HFFc6 (cell line): ENCODE measurements at regions not wholly inside any gene's neighbourhood (a gene's known extent, or its start where the extent isn't known, plus 50 kb on each side); places are given as distances from the start of the nearest gene placed in this dataset.

Experiments used
- DNase-seq: peaks from one replicate; pipeline ENCODE4 v3.0.0-alpha.2; 2018
- H3K27ac Mint-ChIP-seq: 2 replicates; pipeline ENCODE4 v1.8.0; 2020; ENCODE audit warnings: mild to moderate bottlenecking, mixed read lengths
- H3K27me3 Mint-ChIP-seq: 2 replicates; pipeline ENCODE4 v1.8.0; 2021; ENCODE audit warnings: mild to moderate bottlenecking, moderate library complexity, mixed read lengths; ENCODE audit not compliant: insufficient read depth
- H3K36me3 Mint-ChIP-seq: 2 replicates; pipeline ENCODE4 v1.8.0; 2021; ENCODE audit warnings: low read depth, mixed read lengths
- H3K4me1 Mint-ChIP-seq: 2 replicates; pipeline ENCODE4 v1.8.0; 2020; ENCODE audit warnings: low read depth, mixed read lengths
- H3K4me3 Mint-ChIP-seq: 2 replicates; pipeline ENCODE4 v1.8.0; 2020; ENCODE audit warnings: mild to moderate bottlenecking, moderate library complexity, mixed read lengths
- H3K9me3 Mint-ChIP-seq: 2 replicates; pipeline ENCODE4 v1.8.0; 2020; ENCODE audit warnings: mild to moderate bottlenecking, mixed read lengths
- CTCF ChIP-seq: fragments of 200-600 bp; sonication (generic); IDR thresholded peaks from 2 replicates; pipeline ENCODE4 v1.5.0; 2021; ENCODE audit warnings: antibody characterized with exemption, mild to moderate bottlenecking

GRCh38 chr16:22970209-22970865, 156.4 kb downstream of the HS3ST2 start:
- Mint-ChIP-seq H3K27ac (no peak overlapping the region), H3K9me3 (no peaks in the 10 kb centered on the region), H3K4me1 (no peaks in the 10 kb centered on the region), H3K4me3 (no peak overlapping the region), H3K36me3 (no peaks in the 10 kb centered on the region), H3K27me3 (peaks cover 15% of the 10 kb centered on the region)
- no peak for TF ChIP-seq CTCF
- DNase-seq = no peak

GRCh38 chr16:22969567-22969966, 155.6 kb downstream of the HS3ST2 start:
- no peaks in the 10 kb centered on the region for H3K9me3 Mint-ChIP-seq
- H3K36me3 Mint-ChIP-seq = no peaks in the 10 kb centered on the region
- no peak for DNase-seq
- no peak for TF ChIP-seq CTCF
- no peak overlapping the region for H3K4me3 Mint-ChIP-seq
- H3K4me1 Mint-ChIP-seq = no peaks in the 10 kb centered on the region
- peaks cover 13% of the 10 kb centered on the region for H3K27me3 Mint-ChIP-seq
- no peak overlapping the region for H3K27ac Mint-ChIP-seq

GRCh38 chr16:22968931-22969330, 155.0 kb downstream of the HS3ST2 start:
- TF ChIP-seq CTCF = no peak
- Mint-ChIP-seq H3K4me1 (no peaks in the 10 kb centered on the region), H3K9me3 (no peaks in the 10 kb centered on the region), H3K36me3 (no peaks in the 10 kb centered on the region), H3K4me3 (no peak overlapping the region), H3K27me3 (peaks cover 13% of the 10 kb centered on the region), H3K27ac (no peak overlapping the region)
- DNase-seq = no peak

- no peaks in the 10 kb centered on the region for H3K4me1 Mint-ChIP-seq
- no peak for TF ChIP-seq CTCF
- H3K4me3 Mint-ChIP-seq = no peak overlapping the region
- DNase-seq = no peak
- no peaks in the 10 kb centered on the region for H3K36me3 Mint-ChIP-seq
- H3K27me3 Mint-ChIP-seq = peaks cover 16% of the 10 kb centered on the region
- H3K9me3 Mint-ChIP-seq = no peaks in the 10 kb centered on the region
- no peak overlapping the region for H3K27ac Mint-ChIP-seq
Observed at GRCh38 chr16:22967521-22968095, 153.6 kb downstream of the HS3ST2 start.
